ENCODE measurements at regions not wholly inside any gene's neighbourhood (a gene's known extent, or its start where the extent isn't known, plus 50 kb on each side); places are given as distances from the start of the nearest gene placed in this dataset.
"Not testable (repeated sequence)": the region's sequence is repeated elsewhere in the genome, so short reads cannot be mapped to it uniquely, and the experiment has no call there.

GRCh38 chr1:191813593-191813992 is 344.7 kb upstream of the RGS18 start:
- TF ChIP-seq ZNF207 (IDR thresholded peaks at IDR 0.05; ENCODE audit: borderline replicate concordance); TAF1 (IDR thresholded peaks at IDR 0.05; ENCODE audit: borderline replicate concordance, low read depth, low read length); CTCF (IDR thresholded peaks at IDR 0.05 in 2 of 3, conservative IDR thresholded peaks at IDR 0.05 in 1 of 3; ENCODE audit: control insufficient read depth in 2 of 3, extremely low read depth in 1 of 3, insufficient read depth in 1 of 3, low read depth in 3 of 3, low read length in 3 of 3); JUND (IDR thresholded peaks at IDR 0.05; ENCODE audit: low read depth, low read length): not testable (repeated sequence)
- TF ChIP-seq, protein P1, sequence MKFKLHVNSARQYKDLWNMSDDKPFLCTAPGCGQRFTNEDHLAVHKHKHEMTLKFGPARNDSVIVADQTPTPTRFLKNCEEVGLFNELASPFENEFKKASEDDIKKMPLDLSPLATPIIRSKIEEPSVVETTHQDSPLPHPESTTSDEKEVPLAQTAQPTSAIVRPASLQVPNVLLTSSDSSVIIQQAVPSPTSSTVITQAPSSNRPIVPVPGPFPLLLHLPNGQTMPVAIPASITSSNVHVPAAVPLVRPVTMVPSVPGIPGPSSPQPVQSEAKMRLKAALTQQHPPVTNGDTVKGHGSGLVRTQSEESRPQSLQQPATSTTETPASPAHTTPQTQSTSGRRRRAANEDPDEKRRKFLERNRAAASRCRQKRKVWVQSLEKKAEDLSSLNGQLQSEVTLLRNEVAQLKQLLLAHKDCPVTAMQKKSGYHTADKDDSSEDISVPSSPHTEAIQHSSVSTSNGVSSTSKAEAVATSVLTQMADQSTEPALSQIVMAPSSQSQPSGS (IDR thresholded peaks at IDR 0.05; ENCODE audit: low read length), result not testable (repeated sequence)

Data from GM12878 (cell line).